Spleen (tissue), 7 donors: ENCODE measurements at regions not wholly inside any gene's neighbourhood (a gene's known extent, or its start where the extent isn't known, plus 50 kb on each side); places are given as distances from the start of the nearest gene placed in this dataset.

Experiments
- POLR2A ChIP-seq, 3 donors: fragments of 450-650 bp; IDR thresholded peaks; one replicate each; pipeline ENCODE4 v1.5.1; 2017; ENCODE audit warnings: antibody characterized with exemption in 3 of 3, mild to moderate bottlenecking in 1 of 3
- TF ChIP-seq, protein P1 (sequence below), 11 experiments: fragments of 200-600 bp in 7 of 11; fragments of 450-650 bp in 4 of 11; sonication (generic) in 4 of 11; IDR thresholded peaks in 8 of 11; conservative IDR thresholded peaks in 3 of 11; 1 replicate in 7 of 11; 2 replicates in 4 of 11; pipeline versions ENCODE4 v1.4.0 to v1.8.0; 2016 to 2021; ENCODE audit warnings: antibody characterized with exemption in 11 of 11, inconsistent platforms in 4 of 11, mild to moderate bottlenecking in 1 of 11
- donor health status: DM: no; HTN: no; CAD: no; lungs with moderate emphysema.
- donor health status: DM: no; HTN: no; CAD: no.
- donor health status: DM: no; HTN: no; CAD: no.

DNA sequence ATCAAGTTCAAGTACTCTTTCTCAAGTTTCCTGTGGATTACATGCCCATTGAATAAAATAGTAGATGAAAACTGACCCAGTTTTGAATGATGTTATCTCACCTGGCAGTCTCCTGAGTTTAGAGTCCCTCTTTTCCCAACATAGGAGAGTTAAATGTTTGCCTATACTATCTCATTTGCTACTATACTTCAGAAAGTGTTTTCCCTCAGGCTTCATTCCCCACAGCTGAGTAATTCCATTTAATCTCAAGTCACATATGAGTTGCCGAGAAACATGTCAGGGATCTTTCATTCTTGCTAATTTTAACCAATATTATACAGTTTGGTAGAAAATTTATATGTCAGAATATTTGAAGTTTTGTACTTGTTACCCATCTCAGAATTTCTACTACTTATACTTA lies 150.4 kb upstream of the CDH19 start:
- TF ChIP-seq, protein P1, sequence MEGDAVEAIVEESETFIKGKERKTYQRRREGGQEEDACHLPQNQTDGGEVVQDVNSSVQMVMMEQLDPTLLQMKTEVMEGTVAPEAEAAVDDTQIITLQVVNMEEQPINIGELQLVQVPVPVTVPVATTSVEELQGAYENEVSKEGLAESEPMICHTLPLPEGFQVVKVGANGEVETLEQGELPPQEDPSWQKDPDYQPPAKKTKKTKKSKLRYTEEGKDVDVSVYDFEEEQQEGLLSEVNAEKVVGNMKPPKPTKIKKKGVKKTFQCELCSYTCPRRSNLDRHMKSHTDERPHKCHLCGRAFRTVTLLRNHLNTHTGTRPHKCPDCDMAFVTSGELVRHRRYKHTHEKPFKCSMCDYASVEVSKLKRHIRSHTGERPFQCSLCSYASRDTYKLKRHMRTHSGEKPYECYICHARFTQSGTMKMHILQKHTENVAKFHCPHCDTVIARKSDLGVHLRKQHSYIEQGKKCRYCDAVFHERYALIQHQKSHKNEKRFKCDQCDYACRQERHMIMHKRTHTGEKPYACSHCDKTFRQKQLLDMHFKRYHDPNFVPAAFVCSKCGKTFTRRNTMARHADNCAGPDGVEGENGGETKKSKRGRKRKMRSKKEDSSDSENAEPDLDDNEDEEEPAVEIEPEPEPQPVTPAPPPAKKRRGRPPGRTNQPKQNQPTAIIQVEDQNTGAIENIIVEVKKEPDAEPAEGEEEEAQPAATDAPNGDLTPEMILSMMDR (IDR thresholded peaks at IDR 0.05 in 8 of 11, conservative IDR thresholded peaks at IDR 0.05 in 3 of 11): no peak
- no peak for TF ChIP-seq POLR2A (IDR thresholded peaks at IDR 0.05)
